ENCODE measurements at regions not wholly inside any gene's neighbourhood (a gene's known extent, or its start where the extent isn't known, plus 50 kb on each side); places are given as distances from the start of the nearest gene placed in this dataset.

GRCh38 chr4:108429662-108430061 lies 190.7 kb upstream of the RPL34 start:
- TF ChIP-seq MAX (IDR thresholded peaks at IDR 0.05; ENCODE audit: low read depth, low read length), result no peak
- no peak for TF ChIP-seq CTCF (IDR thresholded peaks at IDR 0.05; ENCODE audit: low read depth, low read length)
- no peak for TF ChIP-seq MYC (IDR thresholded peaks at IDR 0.05; ENCODE audit: low read depth, low read length)
- no peak for TF ChIP-seq POLR2A (IDR thresholded peaks at IDR 0.05; ENCODE audit: extremely low read depth, insufficient read length)

Data from NB4 (cell line).